NT2/D1 (cell line): ENCODE measurements at regions not wholly inside any gene's neighbourhood (a gene's known extent, or its start where the extent isn't known, plus 50 kb on each side); places are given as distances from the start of the nearest gene placed in this dataset.
A peak's percentile ranks its signal among the peaks of the same experiment; 100 is the strongest.
"Not testable (repeated sequence)": the region's sequence is repeated elsewhere in the genome, so short reads cannot be mapped to it uniquely, and the experiment has no call there.

Experiments
- DNase-seq: peaks from one replicate; pipeline ENCODE4 v3.0.0-alpha.2; 2011; ENCODE audit warnings: low read depth, low spot score
- H3K27me3 ChIP-seq: 2 replicates; pipeline ENCODE4 v1.6.0; 2011; ENCODE audit warnings: mild to moderate bottlenecking; ENCODE audit not compliant: insufficient read length, insufficient read depth
- H3K36me3 ChIP-seq: 2 replicates; pipeline ENCODE4 v1.6.1; 2011; ENCODE audit warnings: mild to moderate bottlenecking, low read length, mixed read lengths; ENCODE audit not compliant: insufficient read depth, insufficient read length
- H3K4me1 ChIP-seq: 2 replicates; pipeline ENCODE4 v1.5.1; 2011; ENCODE audit not compliant: insufficient read depth, insufficient read length
- H3K4me3 ChIP-seq: 2 replicates; pipeline ENCODE4 v1.5.1; 2011; ENCODE audit warnings: low read depth; ENCODE audit not compliant: insufficient read length
- H3K9ac ChIP-seq: 2 replicates; pipeline ENCODE4 v1.6.0; 2011; ENCODE audit warnings: low read depth; ENCODE audit not compliant: insufficient read length
- H3K9me3 ChIP-seq: 2 replicates; pipeline ENCODE4 v1.5.1; 2011; ENCODE audit warnings: mild to moderate bottlenecking, low read length; ENCODE audit not compliant: insufficient read depth
- SUZ12 ChIP-seq: IDR thresholded peaks from 2 replicates; pipeline ENCODE4 v1.6.1; 2011; ENCODE audit not compliant: insufficient read length, insufficient read depth; ENCODE audit errors: extremely low read depth
- YY1 ChIP-seq: IDR thresholded peaks from 2 replicates; pipeline ENCODE4 v1.6.1; 2011; ENCODE audit not compliant: insufficient read length, insufficient read depth
- ZNF274 ChIP-seq: IDR thresholded peaks from 2 replicates; pipeline ENCODE4 v1.6.1; 2011; ENCODE audit warnings: mild to moderate bottlenecking, low read depth, low read length

DNA sequence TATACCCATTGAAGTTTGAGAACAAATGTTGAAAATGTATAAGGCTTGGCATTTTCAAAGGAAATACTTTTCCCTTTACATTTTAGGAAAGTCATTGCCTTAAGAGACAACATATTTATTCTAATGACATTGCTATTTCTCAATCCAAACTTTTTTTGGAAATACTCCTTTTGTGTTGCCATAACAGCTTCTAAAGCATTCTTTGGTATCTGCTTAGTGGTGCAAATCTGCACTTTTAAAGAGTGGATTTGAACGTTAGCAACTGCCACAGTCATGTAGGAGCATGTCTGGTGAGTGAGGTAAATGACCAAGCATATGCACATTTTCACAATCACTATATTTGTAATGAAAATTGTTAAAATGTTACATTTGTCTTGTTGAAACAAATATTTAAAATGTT, 124.4 kb upstream of the GORAB start:
- no peaks in the 10 kb centered on the region for H3K4me1 ChIP-seq
- peaks cover 4% of the 10 kb centered on the region; the same call in 1 of the 2 replicates for H3K9me3 ChIP-seq
- no peak for TF ChIP-seq YY1
- no peak for TF ChIP-seq SUZ12
- TF ChIP-seq ZNF274 = no peak
- DNase-seq = no peak
- H3K36me3 ChIP-seq = no peaks in the 10 kb centered on the region
- H3K4me3 ChIP-seq = no peak overlapping the region
- no peaks in the 10 kb centered on the region for H3K27me3 ChIP-seq
- no peak overlapping the region for H3K9ac ChIP-seq

DNA sequence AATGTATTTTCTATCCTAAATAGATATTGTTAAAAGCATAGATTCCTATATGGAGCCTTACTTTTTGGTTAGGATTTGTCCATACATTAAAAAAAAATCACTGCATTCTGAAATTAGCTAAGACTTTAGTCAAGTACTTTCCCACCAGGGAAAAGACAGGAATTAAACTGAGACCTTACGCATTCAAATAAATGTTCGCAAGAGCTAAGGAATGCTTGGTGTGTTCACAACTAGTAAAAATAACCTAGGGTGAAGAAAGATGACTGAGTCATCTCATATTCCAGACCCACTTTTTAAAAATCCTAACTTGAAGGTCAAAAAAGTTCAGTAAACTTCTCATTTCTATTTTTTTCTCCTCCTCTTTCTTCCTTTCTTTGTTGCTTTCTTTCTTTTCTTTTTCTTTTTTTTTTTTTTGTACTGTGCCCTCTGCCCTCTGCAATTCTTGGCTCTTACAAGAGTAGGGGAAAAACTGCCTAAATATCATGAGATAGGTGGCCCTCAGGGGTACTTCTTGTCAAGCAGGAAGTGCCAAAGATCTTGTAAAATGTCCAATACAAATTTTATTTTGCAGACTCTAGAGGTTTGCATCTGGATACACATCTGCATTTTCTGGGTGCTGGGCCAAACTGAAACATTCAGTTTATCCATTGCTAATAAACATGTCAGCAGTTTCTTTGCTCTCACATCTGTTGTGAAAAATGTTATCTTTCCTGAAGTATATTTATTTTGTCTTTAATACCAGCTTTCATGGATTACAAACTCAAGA, 121.4 kb upstream of the GORAB start:
- Histone ChIP-seq H3K4me3 (no peak overlapping the region), H3K36me3 (no peaks in the 10 kb centered on the region), H3K9me3 (no peaks in the 10 kb centered on the region), H3K27me3 (no peaks in the 10 kb centered on the region), H3K9ac (no peak overlapping the region), H3K4me1 (no peaks in the 10 kb centered on the region)
- TF ChIP-seq ZNF274 (no peak), SUZ12 (no peak), YY1 (no peak)
- DNase-seq = no peak

- Histone ChIP-seq H3K4me3 (no peak overlapping the region), H3K4me1 (no peaks in the 10 kb centered on the region), H3K9me3 (peaks cover 9% of the 10 kb centered on the region; the same call in 1 of the 2 replicates), H3K27me3 (no peaks in the 10 kb centered on the region), H3K9ac (no peak overlapping the region), H3K36me3 (no peaks in the 10 kb centered on the region)
- DNase-seq = no peak
- no peak for TF ChIP-seq ZNF274
These were observed 116.8 kb upstream of the GORAB start for GRCh38 chr1:170414989-170415709.

GRCh38 chr1:170415710-170416372, 116.1 kb upstream of the GORAB start:
- TF ChIP-seq ZNF274 (no peak), YY1 (no peak), SUZ12 (no peak)
- no peaks in the 10 kb centered on the region for H3K27me3 ChIP-seq
- H3K9ac ChIP-seq = no peak overlapping the region
- H3K4me1 ChIP-seq = no peaks in the 10 kb centered on the region
- DNase-seq = no peak
- no peaks in the 10 kb centered on the region for H3K36me3 ChIP-seq
- H3K4me3 ChIP-seq = no peak overlapping the region
- peaks cover 9% of the 10 kb centered on the region; the same call in 1 of the 2 replicates for H3K9me3 ChIP-seq

GRCh38 chr1:170424346-170424745, 107.6 kb upstream of the GORAB start:
- Histone ChIP-seq H3K4me3 (no peak overlapping the region), H3K4me1 (no peaks in the 10 kb centered on the region), H3K36me3 (no peaks in the 10 kb centered on the region), H3K27me3 (no peaks in the 10 kb centered on the region), H3K9me3 (no peaks in the 10 kb centered on the region), H3K9ac (no peak overlapping the region)
- DNase-seq = peak; percentile 6
- TF ChIP-seq SUZ12 (no peak), YY1 (no peak), ZNF274 (no peak)

GRCh38 chr1:170426596-170426995, 105.4 kb upstream of the GORAB start:
- H3K9ac ChIP-seq = no peak overlapping the region
- H3K36me3 ChIP-seq = no peaks in the 10 kb centered on the region
- H3K4me1 ChIP-seq = no peaks in the 10 kb centered on the region
- H3K27me3 ChIP-seq = no peaks in the 10 kb centered on the region
- no peak overlapping the region for H3K4me3 ChIP-seq
- DNase-seq = peak; percentile 13
- no peak for TF ChIP-seq YY1
- TF ChIP-seq ZNF274 = no peak
- no peak for TF ChIP-seq SUZ12
- H3K9me3 ChIP-seq = no peaks in the 10 kb centered on the region

DNA sequence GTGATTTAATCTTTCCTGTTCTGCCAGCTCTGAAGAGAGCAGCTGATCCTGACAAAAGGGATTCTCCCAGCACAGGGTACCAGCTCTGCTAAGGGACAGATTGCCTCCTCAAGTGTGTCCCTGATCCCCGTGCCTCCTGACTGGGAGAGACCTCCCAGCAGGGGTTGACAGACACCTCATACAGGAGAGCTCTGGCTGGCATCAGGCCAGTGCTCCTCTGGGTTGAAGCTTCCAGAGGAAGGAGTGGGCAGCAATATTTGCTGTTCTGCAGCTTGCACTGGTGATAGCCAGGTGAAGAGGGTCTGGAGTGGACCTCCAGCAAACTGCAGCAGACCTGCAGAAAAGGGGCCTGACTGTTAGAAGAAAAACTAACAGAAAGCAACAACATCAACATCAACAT, 105.0 kb upstream of the GORAB start:
- not testable (repeated sequence) for DNase-seq, H3K4me3 ChIP-seq

More for the DNA sequence above, 105.0 kb upstream of the GORAB start:
- H3K9me3 ChIP-seq, H3K9ac ChIP-seq, H3K36me3 ChIP-seq, H3K4me1 ChIP-seq, H3K27me3 ChIP-seq: not testable (repeated sequence)
